Forelimb muscle (tissue), 1 donor: ENCODE measurements at regions not wholly inside any gene's neighbourhood (a gene's known extent, or its start where the extent isn't known, plus 50 kb on each side); places are given as distances from the start of the nearest gene placed in this dataset.

Experiments used
- DNase-seq: peaks from one replicate; pipeline ENCODE4 v3.0.0-alpha.2; 2013; ENCODE audit warnings: low read depth

GRCh38 chr2:136185981-136186776 is 68.2 kb upstream of the CXCR4 start:
- DNase-seq, result no peak

GRCh38 chr2:136183097-136183496 is 65.1 kb upstream of the CXCR4 start:
- DNase-seq, result no peak

GRCh38 chr2:136182315-136182714 is 64.4 kb upstream of the CXCR4 start:
- DNase-seq, result no peak

- DNase-seq, result no peak
Measured at GRCh38 chr2:136179602-136179975, 61.6 kb upstream of the CXCR4 start.

DNA sequence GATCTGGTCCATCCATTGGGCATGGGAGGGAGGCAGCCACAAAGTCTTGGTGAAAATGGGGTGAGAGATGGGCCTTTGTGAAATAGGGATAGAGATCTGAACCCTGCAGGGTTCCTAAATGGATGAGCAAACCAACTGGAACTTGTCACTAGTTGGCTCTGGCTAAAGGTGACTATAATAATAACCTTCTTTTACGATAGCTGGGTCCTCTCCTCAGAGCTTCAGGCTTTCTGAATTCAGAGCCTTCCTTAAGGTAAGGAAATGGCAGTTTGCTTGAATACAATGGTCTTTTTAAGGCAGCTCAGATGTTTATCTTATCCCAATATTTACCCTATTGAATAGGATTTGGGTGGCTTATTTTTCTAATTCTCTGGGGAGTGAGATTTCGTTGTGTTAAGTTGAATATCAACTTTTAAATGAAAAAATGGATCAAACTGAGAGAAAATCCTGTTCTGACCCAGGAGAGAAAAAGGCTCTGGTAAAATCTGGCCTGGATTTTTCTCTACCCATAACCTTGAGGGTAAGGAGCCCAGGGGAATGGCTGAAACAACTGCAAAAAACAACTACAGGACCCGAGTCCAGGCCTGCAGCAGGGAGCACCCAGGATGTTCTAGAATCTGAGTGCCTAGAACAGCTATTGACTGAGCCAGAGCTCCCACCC is 61.1 kb upstream of the CXCR4 start:
- no peak for DNase-seq

DNA sequence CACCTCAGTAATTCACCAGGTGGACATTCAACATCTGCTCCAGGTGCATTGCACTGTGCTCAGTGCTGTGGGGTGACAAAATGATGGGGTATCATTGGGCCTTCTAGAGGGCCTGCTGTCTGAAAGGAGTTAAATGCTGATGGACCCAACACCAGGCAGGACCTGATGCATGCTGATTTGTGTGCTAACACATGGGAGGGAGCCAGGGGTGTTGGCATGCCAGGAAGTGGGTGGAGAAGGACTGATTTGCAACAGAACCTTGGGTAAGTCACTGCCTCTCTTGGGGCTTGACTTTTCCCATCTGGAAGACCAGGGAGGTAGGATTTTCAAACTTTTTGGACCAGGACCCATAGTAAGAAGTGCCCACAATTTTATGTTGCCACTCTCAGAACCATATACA is 57.9 kb upstream of the CXCR4 start:
- DNase-seq, result no peak

- no peak for DNase-seq
Measured at GRCh38 chr2:136175466-136175865, 57.5 kb upstream of the CXCR4 start.

GRCh38 chr2:136173126-136173525 is 55.2 kb upstream of the CXCR4 start:
- no peak for DNase-seq

GRCh38 chr2:136171223-136171622 is 53.3 kb upstream of the CXCR4 start:
- no peak for DNase-seq

- DNase-seq, result no peak
Measured at GRCh38 chr2:136168720-136169119, 50.8 kb upstream of the CXCR4 start.

- DNase-seq, result no peak
Measured at GRCh38 chr2:136167721-136168475, 49.9 kb upstream of the CXCR4 start.
